ENCODE measurements at regions not wholly inside any gene's neighbourhood (a gene's known extent, or its start where the extent isn't known, plus 50 kb on each side); places are given as distances from the start of the nearest gene placed in this dataset.
"Not testable (repeated sequence)": the region's sequence is repeated elsewhere in the genome, so short reads cannot be mapped to it uniquely, and the experiment has no call there.

GRCh38 chr14:86363576-86363975 is 833.6 kb downstream of the FLRT2 start:
- DNase-seq (ENCODE audit: low read depth) = no peak

- DNase-seq (ENCODE audit: low read depth) = no peak
Measured at GRCh38 chr14:86363047-86363446, 833.1 kb downstream of the FLRT2 start.

DNA sequence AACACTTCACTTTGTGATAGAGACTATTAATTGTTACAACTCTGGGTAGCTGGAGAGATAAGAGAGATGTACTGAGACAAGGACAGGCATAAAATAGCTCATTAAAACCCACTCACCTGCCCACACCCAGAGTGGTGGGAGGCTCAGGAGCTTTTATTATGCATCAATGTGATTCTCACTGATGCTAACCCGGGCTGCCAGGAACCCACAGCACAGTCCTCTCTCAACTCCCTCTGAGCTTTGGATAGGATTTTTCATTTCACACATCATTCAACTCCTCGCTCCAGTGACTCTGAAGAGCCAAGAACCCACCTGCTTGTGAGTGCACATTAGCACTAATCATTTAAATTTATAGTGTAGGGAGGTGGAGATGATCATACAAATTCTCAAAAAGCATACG is 827.9 kb downstream of the FLRT2 start:
- DNase-seq (ENCODE audit: low read depth) = no peak

DNA sequence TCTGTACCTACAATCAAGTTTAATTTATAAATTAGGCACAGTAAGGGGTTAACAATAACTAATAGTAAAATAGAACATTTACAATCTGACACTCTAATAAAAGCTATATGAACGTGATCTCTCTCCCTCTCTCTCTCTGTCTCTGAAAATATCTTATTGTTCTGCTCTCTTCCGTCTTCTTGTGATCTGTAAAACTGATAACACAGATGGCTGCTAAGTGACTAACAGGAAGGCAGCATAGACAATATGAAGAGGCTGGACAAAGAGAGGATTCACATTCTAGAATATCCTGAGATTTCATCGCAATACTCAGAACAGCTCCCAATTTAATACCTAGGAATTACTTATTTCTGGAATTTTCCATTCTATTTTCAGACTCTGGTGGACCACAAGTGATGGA is 827.2 kb downstream of the FLRT2 start:
- DNase-seq (ENCODE audit: low read depth) = no peak

DNA sequence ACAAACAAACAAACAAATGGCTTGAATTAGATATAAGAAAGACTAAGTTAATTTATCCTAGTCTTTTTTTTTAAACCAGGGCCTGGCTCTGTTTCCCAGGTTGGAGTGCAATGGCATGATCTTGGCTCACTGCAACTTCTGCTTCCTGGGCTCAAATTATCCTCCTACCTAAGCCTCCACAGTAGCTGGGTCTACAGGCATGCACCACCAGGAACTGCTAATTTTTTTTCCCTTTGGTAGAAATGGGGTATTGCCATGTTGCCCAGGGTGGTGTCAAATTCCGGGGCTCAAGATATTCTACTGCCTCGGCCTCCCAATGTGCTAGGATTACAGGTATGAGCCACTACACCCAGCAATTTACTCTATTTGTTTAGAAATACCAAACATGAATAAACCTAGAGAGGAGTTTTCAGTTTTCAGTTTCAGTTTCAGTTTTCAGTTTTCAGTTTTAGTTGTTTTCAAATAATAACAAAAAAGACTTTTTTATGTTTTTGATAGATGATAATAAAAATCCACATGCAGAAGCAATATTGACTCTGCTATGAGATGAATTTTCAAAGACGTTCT is 817.0 kb downstream of the FLRT2 start:
- no peak for DNase-seq (ENCODE audit: low read depth)

GRCh38 chr14:86334355-86334754 is 804.4 kb downstream of the FLRT2 start:
- DNase-seq (ENCODE audit: low read depth) = no peak

DNA sequence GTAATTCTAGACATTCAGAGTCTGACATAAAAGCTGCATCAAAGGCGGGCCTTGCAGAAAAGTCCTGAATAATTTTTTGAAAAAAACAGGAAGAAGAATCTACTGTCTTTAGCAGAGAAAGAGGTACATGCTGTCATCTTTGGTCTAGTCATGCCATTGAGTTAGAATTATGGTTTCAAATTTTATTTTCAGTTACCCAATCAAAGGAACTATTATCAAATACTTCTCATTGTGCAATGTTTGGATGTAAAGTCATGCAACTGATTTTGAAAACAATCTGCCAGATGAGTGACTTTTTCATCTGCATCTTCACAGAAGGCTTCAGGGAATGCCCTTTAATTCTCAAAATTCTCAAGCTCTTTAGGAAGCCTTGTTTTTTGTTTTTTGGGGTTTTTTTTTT is 803.5 kb downstream of the FLRT2 start:
- no peak for DNase-seq (ENCODE audit: low read depth)

- no peak for DNase-seq (ENCODE audit: low read depth)
Measured at GRCh38 chr14:86331341-86331740, 801.4 kb downstream of the FLRT2 start.

- DNase-seq (ENCODE audit: low read depth) = no peak
Measured at GRCh38 chr14:86321151-86321550, 791.2 kb downstream of the FLRT2 start.

- not testable (repeated sequence) for DNase-seq (ENCODE audit: low read depth)
Measured at GRCh38 chr14:86312154-86312665, 782.3 kb downstream of the FLRT2 start.

DNA sequence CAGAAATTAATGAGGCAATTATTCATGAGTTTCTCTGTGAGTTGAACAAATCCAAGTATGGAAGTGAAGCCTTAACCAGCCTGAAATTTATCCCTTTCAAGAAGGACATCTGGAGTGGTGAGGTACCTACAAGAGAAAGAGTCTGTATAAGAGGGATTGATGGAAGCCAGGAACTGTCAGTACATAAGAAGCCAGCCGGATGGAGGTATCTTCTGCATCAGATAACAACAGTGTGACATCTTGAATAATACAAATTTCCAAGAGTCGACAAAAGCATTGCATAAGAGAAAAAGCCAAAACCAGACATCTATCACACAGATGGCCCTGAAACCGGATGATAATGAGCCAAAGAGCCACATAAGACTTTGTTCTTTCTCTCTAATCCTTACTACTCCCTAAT is 781.2 kb downstream of the FLRT2 start:
- DNase-seq (ENCODE audit: low read depth) = no peak

DNA sequence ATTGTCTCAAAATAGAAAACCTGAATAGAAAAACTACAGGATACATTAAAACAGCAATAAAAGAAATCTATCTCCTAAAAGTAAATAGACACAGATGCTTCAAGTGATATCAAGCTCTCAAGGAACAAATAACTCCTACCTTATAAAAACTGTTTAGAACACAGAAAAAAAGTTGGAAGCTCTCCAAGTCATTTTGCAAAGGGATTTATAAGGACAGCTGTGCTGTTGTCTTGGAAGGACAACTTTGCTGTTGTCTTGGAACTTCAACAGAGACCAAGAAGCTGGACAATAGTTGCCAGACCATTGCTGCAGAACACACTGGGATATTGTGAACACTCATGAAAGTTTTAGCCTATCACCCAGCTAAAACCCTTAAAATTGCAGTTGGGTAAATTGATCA is 780.7 kb downstream of the FLRT2 start:
- no peak for DNase-seq (ENCODE audit: low read depth)

GRCh38 chr14:86310148-86310547 is 780.2 kb downstream of the FLRT2 start:
- DNase-seq (ENCODE audit: low read depth) = no peak

DNA sequence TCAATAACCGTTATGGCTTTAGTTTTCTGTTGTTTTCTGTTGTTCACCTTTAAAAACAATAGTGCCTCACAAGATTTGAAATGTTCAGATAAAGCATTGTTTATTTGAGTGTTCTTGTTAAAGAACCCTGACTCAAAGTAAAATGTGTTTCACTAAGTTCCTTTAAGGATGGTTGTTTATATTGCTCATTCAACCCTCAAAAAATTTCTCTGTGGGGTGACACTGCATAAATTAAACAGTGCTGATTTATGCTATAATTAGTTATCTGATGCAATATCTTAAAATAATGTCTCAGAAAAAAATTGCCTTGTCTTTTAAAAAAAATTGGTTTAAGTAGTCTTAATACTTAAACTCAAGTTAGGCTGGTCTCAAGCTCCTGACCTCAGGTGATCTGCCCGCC is 775.1 kb downstream of the FLRT2 start:
- no peak for DNase-seq (ENCODE audit: low read depth)

DNA sequence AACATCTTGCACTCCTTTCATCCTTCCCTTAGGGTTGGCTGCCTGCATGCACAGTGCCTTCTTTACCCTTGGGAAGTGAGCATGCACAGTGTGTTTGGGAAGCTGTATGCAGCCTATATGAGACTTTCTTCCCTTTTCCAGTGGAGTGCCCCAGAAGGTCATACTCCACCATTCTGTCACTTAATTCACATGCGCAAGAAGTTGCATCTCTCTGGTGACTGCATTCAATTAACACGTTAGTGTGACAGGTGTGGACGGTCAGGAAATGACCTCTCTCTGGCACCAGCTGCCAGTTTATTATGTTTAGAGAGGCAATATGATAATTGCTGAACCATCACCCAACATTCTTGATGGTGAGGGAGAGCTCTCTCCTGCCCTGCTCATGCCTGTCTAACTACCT is 770.0 kb downstream of the FLRT2 start:
- DNase-seq (ENCODE audit: low read depth) = no peak

DNA sequence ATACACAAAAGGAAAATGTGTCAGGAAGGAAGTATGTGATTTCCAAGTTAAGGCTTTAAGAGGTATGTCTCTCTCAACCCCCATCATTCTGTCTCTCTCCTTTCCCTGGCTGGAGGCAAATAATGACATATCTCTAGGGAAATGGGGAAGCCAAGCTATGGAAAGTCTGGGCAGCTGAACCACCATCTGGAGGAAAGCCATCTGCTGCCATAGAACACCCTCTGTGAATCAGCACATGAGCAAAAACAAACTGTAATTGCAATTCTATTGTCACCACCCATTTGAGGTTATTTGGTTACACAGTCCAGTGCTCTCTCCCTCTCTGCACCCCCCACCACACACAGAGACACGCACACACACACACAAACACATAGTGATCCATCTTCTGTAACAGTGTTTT is 766.2 kb downstream of the FLRT2 start:
- DNase-seq (ENCODE audit: low read depth) = no peak

GRCh38 chr14:86288336-86288735 is 758.4 kb downstream of the FLRT2 start:
- DNase-seq (ENCODE audit: low read depth) = no peak

- DNase-seq (ENCODE audit: low read depth) = no peak
Measured at GRCh38 chr14:86279405-86279804, 749.5 kb downstream of the FLRT2 start.

DNA sequence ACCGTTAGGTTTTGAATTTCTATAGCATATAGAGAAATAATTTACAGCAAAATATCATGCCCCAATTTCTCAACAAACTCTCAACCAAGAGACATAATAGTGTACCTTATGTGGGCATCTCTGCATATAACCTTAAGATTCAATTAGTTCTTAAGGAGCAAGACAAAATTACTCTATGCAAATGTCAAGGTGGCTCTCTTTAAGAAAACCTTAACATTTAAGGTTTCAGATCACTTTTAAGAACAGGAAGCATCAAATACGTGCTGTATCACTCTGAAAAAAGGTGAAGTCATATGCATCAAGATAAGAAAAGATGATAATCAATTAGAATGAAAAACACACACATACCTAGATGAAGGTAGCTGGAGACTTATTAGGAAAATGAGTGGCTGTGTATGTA is 728.0 kb downstream of the FLRT2 start:
- DNase-seq (ENCODE audit: low read depth) = no peak

- no peak for DNase-seq (ENCODE audit: low read depth)
Measured at GRCh38 chr14:86243158-86243557, 713.2 kb downstream of the FLRT2 start.

DNA sequence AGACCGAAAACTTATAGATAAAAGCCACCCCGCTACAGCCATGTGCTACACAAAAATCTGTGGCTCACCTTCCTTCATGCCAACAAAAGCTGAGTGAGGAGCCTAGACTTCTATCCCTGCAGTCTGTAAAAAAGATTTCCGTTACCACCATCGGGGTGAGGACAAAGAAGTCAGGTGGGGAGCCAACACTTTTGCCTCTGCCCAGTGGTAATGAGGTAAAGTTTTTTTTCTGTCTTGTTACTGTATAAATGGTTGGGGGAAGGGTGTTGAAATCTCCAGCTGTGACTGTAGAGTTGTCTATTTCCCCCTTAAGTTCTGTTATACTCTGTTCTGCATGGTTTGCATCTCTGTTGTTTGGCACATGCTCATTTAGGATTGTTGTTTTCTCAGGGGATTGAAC is 707.8 kb downstream of the FLRT2 start:
- DNase-seq (ENCODE audit: low read depth) = no peak

GRCh38 chr14:86221755-86222154 is 691.8 kb downstream of the FLRT2 start:
- no peak for DNase-seq (ENCODE audit: low read depth)

GRCh38 chr14:86221000-86221399 is 691.1 kb downstream of the FLRT2 start:
- no peak for DNase-seq (ENCODE audit: low read depth)

GRCh38 chr14:86217523-86217922 is 687.6 kb downstream of the FLRT2 start:
- no peak for DNase-seq (ENCODE audit: low read depth)

DNA sequence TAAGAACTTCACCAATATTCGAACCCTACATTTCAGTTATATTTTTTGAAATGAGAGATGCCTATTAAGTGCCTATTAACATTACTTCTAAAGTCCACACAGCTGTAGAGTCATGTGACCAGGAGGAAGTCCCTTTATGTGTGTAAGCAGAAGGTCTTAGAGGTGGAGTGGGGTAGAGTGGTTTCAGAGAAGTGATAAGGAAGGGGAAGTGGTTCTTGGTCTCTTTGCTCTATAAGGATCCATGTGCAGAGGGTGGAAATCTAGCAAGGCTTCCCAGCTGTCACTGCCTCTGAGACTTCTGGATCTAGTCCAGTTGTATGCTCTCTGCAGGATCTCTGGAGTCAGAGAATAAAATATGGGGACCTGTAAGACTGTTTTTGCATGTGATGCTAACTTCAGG is 673.9 kb downstream of the FLRT2 start:
- DNase-seq (ENCODE audit: low read depth) = no peak

Measured in amniotic epithelial cell (primary cell).